BJ (cell line): ENCODE measurements at regions not wholly inside any gene's neighbourhood (a gene's known extent, or its start where the extent isn't known, plus 50 kb on each side); places are given as distances from the start of the nearest gene placed in this dataset.

Experiments used
- CTCF ChIA-PET: fragments of 350-600 bp; formaldehyde crosslinking; extraction: SDS; loops from one replicate; lab custom pipeline; 2021; ENCODE audit warnings: antibody characterized with exemption, inconsistent platforms; lab: Yijun Ruan, JAX
- POLR2A ChIA-PET: fragments of 300-600 bp; sonication (Branson Sonifier 250); formaldehyde crosslinking; extraction: SDS; loops from one replicate; lab custom pipeline; 2021; ENCODE audit warnings: antibody characterized with exemption; lab: Charles Lee
- DNase-seq: peaks from one replicate; pipeline ENCODE4 v3.0.0-alpha.2; 2011; ENCODE audit warnings: low read depth
- H3K27me3 ChIP-seq: 2 replicates; pipeline ENCODE4 v1.6.0; 2011; ENCODE audit warnings: low read length; ENCODE audit not compliant: control insufficient read depth, insufficient read depth
- H3K36me3 ChIP-seq: 2 replicates; pipeline ENCODE4 v1.5.1; 2011; ENCODE audit warnings: low read length; ENCODE audit not compliant: control insufficient read depth, insufficient read depth
- H3K4me3 ChIP-seq: 2 replicates; pipeline ENCODE4 v1.5.1; 2011; ENCODE audit warnings: low read depth, mild to moderate bottlenecking, control low read depth, low read length
- CTCF ChIP-seq: IDR thresholded peaks from 2 replicates; pipeline ENCODE4 v1.5.1; 2011; ENCODE audit warnings: low read depth, mild to moderate bottlenecking, control low read depth, inconsistent platforms, low read length, moderate library complexity; ENCODE audit not compliant: insufficient read depth

GRCh38 chr2:142308744-142309143 is 177.9 kb upstream of the LRP1B start:
- Histone ChIP-seq H3K36me3 (no peaks in the 10 kb centered on the region), H3K4me3 (no peak overlapping the region), H3K27me3 (no peaks in the 10 kb centered on the region)
- TF ChIP-seq CTCF, result no peak
- ChIA-PET POLR2A (no interaction called here), CTCF (no interaction called here)
- no peak for DNase-seq

GRCh38 chr2:142307616-142308115 is 176.8 kb upstream of the LRP1B start:
- no peak for TF ChIP-seq CTCF
- CTCF ChIA-PET, result no interaction called here
- H3K27me3 ChIP-seq, result no peaks in the 10 kb centered on the region
- DNase-seq, result no peak
- H3K4me3 ChIP-seq, result no peak overlapping the region
- no peaks in the 10 kb centered on the region for H3K36me3 ChIP-seq
- POLR2A ChIA-PET, result no interaction called here

- DNase-seq, result no peak
- CTCF ChIA-PET, result no interaction called here
- Histone ChIP-seq H3K4me3 (no peak overlapping the region), H3K27me3 (no peaks in the 10 kb centered on the region), H3K36me3 (no peaks in the 10 kb centered on the region)
- POLR2A ChIA-PET, result no interaction called here
- no peak for TF ChIP-seq CTCF
Observed at GRCh38 chr2:142307086-142307485, 176.3 kb upstream of the LRP1B start.

- H3K4me3 ChIP-seq, result no peak overlapping the region
- TF ChIP-seq CTCF, result no peak
- ChIA-PET CTCF (no interaction called here), POLR2A (no interaction called here)
- H3K27me3 ChIP-seq, result no peaks in the 10 kb centered on the region
- H3K36me3 ChIP-seq, result no peaks in the 10 kb centered on the region
- no peak for DNase-seq
Observed at GRCh38 chr2:142306131-142306530, 175.3 kb upstream of the LRP1B start.

- no peaks in the 10 kb centered on the region for H3K36me3 ChIP-seq
- H3K4me3 ChIP-seq, result no peak overlapping the region
- no peaks in the 10 kb centered on the region for H3K27me3 ChIP-seq
- no peak for TF ChIP-seq CTCF
- no peak for DNase-seq
- ChIA-PET CTCF (no interaction called here), POLR2A (no interaction called here)
Observed at GRCh38 chr2:142300517-142300916, 169.7 kb upstream of the LRP1B start.
